Neutrophil (primary cell): ENCODE measurements at regions not wholly inside any gene's neighbourhood (a gene's known extent, or its start where the extent isn't known, plus 50 kb on each side); places are given as distances from the start of the nearest gene placed in this dataset.

Experiments
- H3K27ac ChIP-seq: fragments of 200-600 bp; sonication (generic); 2 replicates; pipeline ENCODE4 v1.5.1; 2016; ENCODE audit warnings: mild to moderate bottlenecking, moderate library complexity
- H3K27me3 ChIP-seq: fragments of 200-600 bp; sonication (generic); 2 replicates; pipeline ENCODE4 v1.6.0; 2016; ENCODE audit warnings: mild to moderate bottlenecking
- H3K36me3 ChIP-seq: fragments of 200-600 bp; sonication (generic); 2 replicates; pipeline ENCODE4 v1.5.1; 2017
- H3K4me1 ChIP-seq, 2 experiments: fragments of 200-600 bp in 1 of 2; sonication (generic) in 1 of 2; 1 replicate in 1 of 2; 2 replicates in 1 of 2; pipeline versions ENCODE4 v1.5.1 to v1.6.1; 2013 to 2016; ENCODE audit warnings: low read depth in 1 of 2, low read length in 1 of 2, mild to moderate bottlenecking in 1 of 2, moderate library complexity in 1 of 2; ENCODE audit not compliant: control insufficient read depth in 1 of 2, insufficient read depth in 1 of 2
- H3K4me3 ChIP-seq, 2 experiments: fragments of 200-600 bp in 1 of 2; sonication (generic) in 1 of 2; 1 replicate in 1 of 2; 2 replicates in 1 of 2; pipeline ENCODE4 v1.5.1; 2013 to 2016; ENCODE audit warnings: low read depth in 1 of 2, low read length in 1 of 2, mild to moderate bottlenecking in 1 of 2, moderate library complexity in 1 of 2
- H3K9me3 ChIP-seq: fragments of 200-600 bp; sonication (generic); 2 replicates; pipeline ENCODE4 v1.5.1; 2016
- TF ChIP-seq, protein P1 (sequence below): fragments of 200-600 bp; sonication (generic); IDR thresholded peaks from 2 replicates; pipeline ENCODE4 v1.5.1; 2016; ENCODE audit warnings: antibody characterized with exemption

- Histone ChIP-seq H3K27me3 (no peaks in the 10 kb centered on the region), H3K9me3 (no peaks in the 10 kb centered on the region), H3K36me3 (no peaks in the 10 kb centered on the region), H3K27ac (no peak overlapping the region), H3K4me3 (no peak overlapping the region), H3K4me1 (no peaks in the 10 kb centered on the region)
- TF ChIP-seq, protein P1, sequence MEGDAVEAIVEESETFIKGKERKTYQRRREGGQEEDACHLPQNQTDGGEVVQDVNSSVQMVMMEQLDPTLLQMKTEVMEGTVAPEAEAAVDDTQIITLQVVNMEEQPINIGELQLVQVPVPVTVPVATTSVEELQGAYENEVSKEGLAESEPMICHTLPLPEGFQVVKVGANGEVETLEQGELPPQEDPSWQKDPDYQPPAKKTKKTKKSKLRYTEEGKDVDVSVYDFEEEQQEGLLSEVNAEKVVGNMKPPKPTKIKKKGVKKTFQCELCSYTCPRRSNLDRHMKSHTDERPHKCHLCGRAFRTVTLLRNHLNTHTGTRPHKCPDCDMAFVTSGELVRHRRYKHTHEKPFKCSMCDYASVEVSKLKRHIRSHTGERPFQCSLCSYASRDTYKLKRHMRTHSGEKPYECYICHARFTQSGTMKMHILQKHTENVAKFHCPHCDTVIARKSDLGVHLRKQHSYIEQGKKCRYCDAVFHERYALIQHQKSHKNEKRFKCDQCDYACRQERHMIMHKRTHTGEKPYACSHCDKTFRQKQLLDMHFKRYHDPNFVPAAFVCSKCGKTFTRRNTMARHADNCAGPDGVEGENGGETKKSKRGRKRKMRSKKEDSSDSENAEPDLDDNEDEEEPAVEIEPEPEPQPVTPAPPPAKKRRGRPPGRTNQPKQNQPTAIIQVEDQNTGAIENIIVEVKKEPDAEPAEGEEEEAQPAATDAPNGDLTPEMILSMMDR = no peak
These were observed 551.7 kb downstream of the MAT2B start for GRCh38 chr5:164057121-164057520.

DNA sequence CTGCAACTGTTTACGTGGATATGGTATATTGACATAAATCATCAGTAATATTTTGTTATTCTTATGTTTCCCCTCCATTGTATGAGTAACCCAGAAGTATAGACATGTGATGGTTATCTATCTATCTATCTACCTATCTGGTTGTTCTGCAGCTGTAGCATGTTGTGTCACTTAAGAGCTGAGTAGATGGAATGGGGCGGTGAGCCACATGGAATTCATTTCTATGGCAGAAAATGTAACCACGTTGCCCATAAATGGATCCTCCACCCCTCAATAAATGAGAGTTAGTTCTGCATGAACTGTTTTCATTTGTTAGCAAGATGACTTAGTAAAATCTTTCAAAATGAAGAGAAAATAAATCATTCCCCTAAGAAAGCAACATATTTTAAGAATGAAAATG, 553.2 kb downstream of the MAT2B start:
- no peaks in the 10 kb centered on the region for H3K36me3 ChIP-seq
- no peaks in the 10 kb centered on the region for H3K27me3 ChIP-seq
- H3K27ac ChIP-seq = no peak overlapping the region
- no peaks in the 10 kb centered on the region for H3K9me3 ChIP-seq
- H3K4me3 ChIP-seq = no peak overlapping the region
- no peaks in the 10 kb centered on the region for H3K4me1 ChIP-seq
- TF ChIP-seq, protein P1 = no peak

DNA sequence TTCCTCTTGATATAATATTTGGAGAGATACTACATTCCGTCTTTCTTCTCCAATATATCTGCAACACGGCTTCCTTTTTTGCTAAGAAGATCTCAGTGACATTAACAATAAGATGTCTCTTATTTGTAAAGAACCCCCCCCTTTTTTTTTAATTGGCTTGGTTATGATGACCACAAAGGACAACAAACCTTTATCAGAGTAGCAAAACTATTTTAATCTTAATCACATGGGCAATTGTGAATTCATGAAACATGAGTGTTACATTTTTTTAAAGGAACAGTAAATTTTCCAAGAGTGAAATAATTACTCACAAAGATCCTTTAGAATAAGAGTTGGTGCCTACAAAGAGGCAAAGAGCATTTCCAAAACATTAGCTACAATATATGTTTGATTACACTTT, 554.1 kb downstream of the MAT2B start:
- TF ChIP-seq, protein P1 = no peak
- H3K9me3 ChIP-seq = no peaks in the 10 kb centered on the region
- H3K27ac ChIP-seq = no peak overlapping the region
- no peaks in the 10 kb centered on the region for H3K4me1 ChIP-seq
- no peaks in the 10 kb centered on the region for H3K36me3 ChIP-seq
- H3K4me3 ChIP-seq = no peak overlapping the region
- H3K27me3 ChIP-seq = no peaks in the 10 kb centered on the region

DNA sequence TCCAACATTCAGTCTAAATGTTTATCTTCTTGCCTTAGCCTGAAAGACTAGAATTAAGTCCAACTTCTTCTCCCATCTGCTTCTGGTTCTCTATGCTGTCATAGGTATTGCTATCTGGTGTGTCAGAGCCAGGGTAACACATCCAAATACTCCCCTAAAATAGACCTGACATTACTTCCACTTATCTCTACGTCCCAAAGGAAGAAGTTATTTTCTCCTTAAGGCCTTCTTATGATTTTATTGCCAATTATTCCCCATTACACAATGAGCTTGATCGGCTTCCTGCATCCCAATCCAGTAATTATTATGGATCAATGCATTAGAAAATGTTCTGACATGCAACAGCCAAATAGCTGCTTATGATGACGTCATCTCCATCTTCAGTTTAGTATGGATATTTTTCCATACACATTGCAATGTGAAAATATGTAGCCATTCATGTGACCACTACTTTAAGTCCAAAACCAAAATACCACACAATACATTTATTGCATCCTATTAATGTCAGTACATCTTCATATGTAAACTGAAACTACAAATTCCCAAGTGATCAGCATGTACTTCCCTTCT, 555.5 kb downstream of the MAT2B start:
- H3K4me3 ChIP-seq = no peak overlapping the region
- H3K9me3 ChIP-seq = no peaks in the 10 kb centered on the region
- TF ChIP-seq, protein P1 = no peak
- no peak overlapping the region for H3K27ac ChIP-seq
- H3K36me3 ChIP-seq = no peaks in the 10 kb centered on the region
- no peaks in the 10 kb centered on the region for H3K4me1 ChIP-seq
- no peaks in the 10 kb centered on the region for H3K27me3 ChIP-seq

GRCh38 chr5:164062304-164062703, 556.9 kb downstream of the MAT2B start:
- Histone ChIP-seq H3K9me3 (no peaks in the 10 kb centered on the region), H3K4me1 (no peaks in the 10 kb centered on the region), H3K27ac (no peak overlapping the region), H3K4me3 (no peak overlapping the region), H3K36me3 (no peaks in the 10 kb centered on the region), H3K27me3 (no peaks in the 10 kb centered on the region)
- TF ChIP-seq, protein P1 = no peak

GRCh38 chr5:164065266-164065665, 559.8 kb downstream of the MAT2B start:
- no peak overlapping the region for H3K27ac ChIP-seq
- H3K27me3 ChIP-seq = no peaks in the 10 kb centered on the region
- H3K36me3 ChIP-seq = no peaks in the 10 kb centered on the region
- no peaks in the 10 kb centered on the region for H3K9me3 ChIP-seq
- H3K4me3 ChIP-seq = no peak overlapping the region
- TF ChIP-seq, protein P1 = no peak
- no peaks in the 10 kb centered on the region for H3K4me1 ChIP-seq
